Osteoblast (primary cell): ENCODE measurements at regions not wholly inside any gene's neighbourhood (a gene's known extent, or its start where the extent isn't known, plus 50 kb on each side); places are given as distances from the start of the nearest gene placed in this dataset.

ENCODE experiments used
- DNase-seq: peaks from one replicate; pipeline ENCODE4 v3.0.0; 2011; ENCODE audit warnings: low spot score, mixed read lengths; ENCODE audit not compliant: insufficient read length; ENCODE audit errors: missing footprints
- H2AFZ ChIP-seq: 2 replicates; pipeline ENCODE4 v1.6.0; 2011; ENCODE audit warnings: mild to moderate bottlenecking, low read length
- H3K27ac ChIP-seq: 2 replicates; pipeline ENCODE4 v1.5.1; 2011; ENCODE audit warnings: mild to moderate bottlenecking, low read depth, low read length, moderate library complexity
- H3K27me3 ChIP-seq: 2 replicates; pipeline ENCODE4 v1.6.0; 2012; ENCODE audit warnings: mild to moderate bottlenecking, control low read depth, inconsistent platforms, low read length, moderate library complexity; ENCODE audit not compliant: insufficient read depth
- H3K36me3 ChIP-seq: 2 replicates; pipeline ENCODE4 v1.5.1; 2011; ENCODE audit warnings: mild to moderate bottlenecking, low read length, control low read depth, moderate library complexity; ENCODE audit not compliant: insufficient read depth
- H3K4me1 ChIP-seq: 2 replicates; pipeline ENCODE4 v1.5.1; 2011; ENCODE audit warnings: mild to moderate bottlenecking, low read length, control low read depth, moderate library complexity; ENCODE audit not compliant: insufficient read depth
- H3K4me2 ChIP-seq: 2 replicates; pipeline ENCODE4 v1.6.0; 2011; ENCODE audit warnings: mild to moderate bottlenecking, low read length; ENCODE audit not compliant: insufficient read depth
- H3K4me3 ChIP-seq: fragments of 200-600 bp; sonication (generic); 3 replicates; pipeline ENCODE4 v1.5.1; 2012; ENCODE audit warnings: mild to moderate bottlenecking, low read length, inconsistent platforms; ENCODE audit not compliant: insufficient read depth
- H3K79me2 ChIP-seq: 2 replicates; pipeline ENCODE4 v1.6.0; 2012; ENCODE audit warnings: mild to moderate bottlenecking, low read length, control low read depth, inconsistent platforms; ENCODE audit not compliant: insufficient read depth
- H3K9me3 ChIP-seq: 2 replicates; pipeline ENCODE4 v1.5.1; 2011; ENCODE audit warnings: low read depth, low read length, control low read depth
- H4K20me1 ChIP-seq: 2 replicates; pipeline ENCODE4 v1.6.0; 2012; ENCODE audit warnings: mild to moderate bottlenecking, low read length, control low read depth; ENCODE audit not compliant: insufficient read depth
- CTCF ChIP-seq: IDR thresholded peaks from 2 replicates; pipeline ENCODE4 v1.5.1; 2011; ENCODE audit warnings: mild to moderate bottlenecking, low read depth, low read length, moderate library complexity; ENCODE audit errors: extremely low read depth

DNA sequence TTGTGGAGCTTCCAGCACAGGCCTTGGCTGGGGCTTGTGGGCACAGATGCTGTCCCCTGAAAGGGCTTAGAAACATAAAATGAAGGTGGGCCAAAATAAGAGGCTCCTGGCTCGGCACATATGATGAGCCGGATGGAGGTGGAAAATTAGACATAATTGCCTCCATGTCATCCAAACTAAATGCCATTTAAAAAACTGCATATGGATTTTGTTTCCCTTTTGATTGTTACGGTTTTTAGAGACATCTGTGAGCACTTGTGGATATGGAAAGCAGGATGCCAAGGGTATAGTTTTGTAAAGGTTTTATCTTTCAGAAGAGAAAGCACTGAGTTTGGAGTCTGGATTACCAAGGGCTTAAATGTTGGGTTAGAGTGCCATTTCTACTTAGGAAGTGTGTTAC, 498.3 kb downstream of the RIT2 start:
- H3K4me3 ChIP-seq: no peak overlapping the region
- TF ChIP-seq CTCF: no peak
- H3K4me1 ChIP-seq: no peaks in the 10 kb centered on the region
- no peaks in the 10 kb centered on the region for H3K27me3 ChIP-seq
- H3K79me2 ChIP-seq: no peaks in the 10 kb centered on the region
- H3K9me3 ChIP-seq: no peaks in the 10 kb centered on the region
- no peak overlapping the region for H3K4me2 ChIP-seq
- H3K27ac ChIP-seq: no peak overlapping the region
- no peak for DNase-seq
- no peaks in the 10 kb centered on the region for H4K20me1 ChIP-seq
- no peaks in the 10 kb centered on the region for H3K36me3 ChIP-seq
- no peak overlapping the region for H2AFZ ChIP-seq

- H3K9me3 ChIP-seq: no peaks in the 10 kb centered on the region
- H3K4me1 ChIP-seq: no peaks in the 10 kb centered on the region
Observed at GRCh38 chr18:42619771-42620170, 495.7 kb downstream of the RIT2 start.

GRCh38 chr18:42620657-42621056, 494.8 kb downstream of the RIT2 start:
- no peak for DNase-seq
- Histone ChIP-seq H2AFZ (no peak overlapping the region), H3K27ac (no peak overlapping the region), H3K4me3 (no peak overlapping the region), H3K4me1 (no peaks in the 10 kb centered on the region), H3K9me3 (no peaks in the 10 kb centered on the region), H3K27me3 (no peaks in the 10 kb centered on the region), H4K20me1 (no peaks in the 10 kb centered on the region), H3K79me2 (no peaks in the 10 kb centered on the region), H3K4me2 (no peak overlapping the region), H3K36me3 (no peaks in the 10 kb centered on the region)
- TF ChIP-seq CTCF: no peak

More at GRCh38 chr18:42619771-42620170, 495.7 kb downstream of the RIT2 start:
- H4K20me1 ChIP-seq: no peaks in the 10 kb centered on the region
- no peak overlapping the region for H3K4me2 ChIP-seq
- no peak overlapping the region for H3K27ac ChIP-seq
- H3K27me3 ChIP-seq: no peaks in the 10 kb centered on the region
- no peaks in the 10 kb centered on the region for H3K79me2 ChIP-seq
- DNase-seq: no peak
- no peak overlapping the region for H2AFZ ChIP-seq
- H3K36me3 ChIP-seq: no peaks in the 10 kb centered on the region
- no peak overlapping the region for H3K4me3 ChIP-seq
- TF ChIP-seq CTCF: no peak

DNA sequence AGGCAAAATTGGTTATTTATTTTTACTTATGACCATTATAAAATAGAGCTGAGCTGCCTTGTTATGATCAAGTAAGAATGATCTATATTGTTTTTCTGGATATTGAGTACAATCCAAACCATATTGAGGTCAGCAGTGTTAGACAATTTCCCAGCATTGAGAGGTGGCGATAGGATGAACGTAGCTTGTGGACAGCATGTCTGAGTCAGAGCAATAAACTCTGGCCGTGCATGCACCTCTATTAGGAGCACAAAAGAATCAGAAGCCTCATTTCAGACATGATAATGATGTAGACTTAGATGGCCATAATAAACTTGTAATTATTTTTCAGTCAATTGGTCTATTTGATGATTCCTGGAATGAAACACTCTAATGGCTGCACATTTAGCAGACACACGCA, 491.6 kb downstream of the RIT2 start:
- H3K36me3 ChIP-seq: no peaks in the 10 kb centered on the region
- no peaks in the 10 kb centered on the region for H3K27me3 ChIP-seq
- H3K4me2 ChIP-seq: no peak overlapping the region
- DNase-seq: no peak
- H3K9me3 ChIP-seq: no peaks in the 10 kb centered on the region
- H4K20me1 ChIP-seq: no peaks in the 10 kb centered on the region
- H2AFZ ChIP-seq: no peak overlapping the region
- H3K27ac ChIP-seq: no peak overlapping the region
- TF ChIP-seq CTCF: no peak
- H3K79me2 ChIP-seq: no peaks in the 10 kb centered on the region
- no peaks in the 10 kb centered on the region for H3K4me1 ChIP-seq
- no peak overlapping the region for H3K4me3 ChIP-seq
